ENCODE measurements at regions not wholly inside any gene's neighbourhood (a gene's known extent, or its start where the extent isn't known, plus 50 kb on each side); places are given as distances from the start of the nearest gene placed in this dataset.

DNA sequence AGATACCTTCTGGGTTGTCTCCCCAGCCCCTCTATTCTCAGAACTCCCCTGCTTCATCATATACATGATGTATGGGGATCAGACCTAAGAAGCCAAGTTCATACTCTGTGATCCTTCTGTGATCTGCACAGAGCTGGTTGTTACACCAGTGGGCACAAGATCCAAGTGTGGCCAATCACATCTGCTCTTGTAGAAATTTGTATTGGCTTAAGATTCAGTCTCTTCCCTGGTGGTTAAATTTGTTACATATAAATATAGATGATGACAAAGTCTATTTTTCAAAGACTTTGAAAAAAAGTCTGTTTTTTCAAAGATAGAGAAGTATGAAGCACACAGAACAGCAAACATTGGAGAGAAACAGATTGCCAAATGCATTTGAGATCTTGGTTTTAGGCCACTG, 135.8 kb upstream of the FGGY start:
- Histone ChIP-seq H3K79me1 (ENCODE audit: low read length) (no peaks in the 10 kb centered on the region), H3K23ac (ENCODE audit: low read length) (no peak overlapping the region), H3K4me1 (ENCODE audit: control insufficient read depth in 1 of 2, insufficient read depth in 2 of 2, low read length in 2 of 2) (peaks cover 4 to 10% of the 10 kb centered on the region in 2 experiments), H3K36me3 (ENCODE audit: control insufficient read depth in 1 of 2, insufficient read depth in 2 of 2, low read length in 2 of 2) (no peaks in the 10 kb centered on the region), H2BK120ac (ENCODE audit: insufficient read depth, low read length, poor library complexity) (no peak overlapping the region), H3K9me3 (ENCODE audit: insufficient read depth, low read depth, low read length) (no peaks in the 10 kb centered on the region), H3K4ac (ENCODE audit: low read depth, low read length) (no peak overlapping the region), H3K18ac (ENCODE audit: low read length) (no peak overlapping the region), H2AFZ (ENCODE audit: insufficient read depth, low read length, poor library complexity) (no peak overlapping the region), H3K27ac (ENCODE audit: low read depth, low read length) (no peak overlapping the region), H2BK5ac (ENCODE audit: low read depth, low read length, poor library complexity) (no peak overlapping the region), H3K9ac (ENCODE audit: low read length) (no peak overlapping the region), H4K91ac (ENCODE audit: low read depth, low read length) (no peak overlapping the region), H2BK12ac (ENCODE audit: low read length) (no peak overlapping the region), H3K14ac (ENCODE audit: low read length) (no peak overlapping the region), H4K12ac (ENCODE audit: low read depth, low read length) (no peak overlapping the region), H4K8ac (ENCODE audit: low read depth, low read length) (no peak overlapping the region), H3K27me3 (ENCODE audit: insufficient read depth, low read length) (no peaks in the 10 kb centered on the region), H3K79me2 (ENCODE audit: control insufficient read depth, insufficient read depth, low read length, poor library complexity) (no peaks in the 10 kb centered on the region), H2AK5ac (ENCODE audit: low read length) (no peak overlapping the region), H3K4me3 (ENCODE audit: low read depth, low read length) (no peak overlapping the region), H3K4me2 (ENCODE audit: low read length) (no peak overlapping the region)
- DNase-seq: no peak

GRCh38 chr1:59162665-59163064, 134.2 kb upstream of the FGGY start:
- no peaks in the 10 kb centered on the region for H3K9me3 ChIP-seq (ENCODE audit: insufficient read depth, low read depth, low read length)
- no peak overlapping the region for H2BK120ac ChIP-seq (ENCODE audit: insufficient read depth, low read length, poor library complexity)
- H3K4me2 ChIP-seq (ENCODE audit: low read length): no peak overlapping the region
- no peak overlapping the region for H4K91ac ChIP-seq (ENCODE audit: low read depth, low read length)
- no peak overlapping the region for H2BK12ac ChIP-seq (ENCODE audit: low read length)
- H3K36me3 ChIP-seq (ENCODE audit: control insufficient read depth in 1 of 2, insufficient read depth in 2 of 2, low read length in 2 of 2): no peaks in the 10 kb centered on the region
- no peak overlapping the region for H3K14ac ChIP-seq (ENCODE audit: low read length)
- H2AFZ ChIP-seq (ENCODE audit: insufficient read depth, low read length, poor library complexity): no peak overlapping the region
- no peak for DNase-seq
- no peak overlapping the region for H4K8ac ChIP-seq (ENCODE audit: low read depth, low read length)
- no peak overlapping the region for H3K4ac ChIP-seq (ENCODE audit: low read depth, low read length)
- no peaks in the 10 kb centered on the region for H3K4me1 ChIP-seq (ENCODE audit: control insufficient read depth in 1 of 2, insufficient read depth in 2 of 2, low read length in 2 of 2)
- H3K4me3 ChIP-seq (ENCODE audit: low read depth, low read length): no peak overlapping the region
- no peaks in the 10 kb centered on the region for H3K79me2 ChIP-seq (ENCODE audit: control insufficient read depth, insufficient read depth, low read length, poor library complexity)
- no peak overlapping the region for H3K27ac ChIP-seq (ENCODE audit: low read depth, low read length)
- H2AK5ac ChIP-seq (ENCODE audit: low read length): no peak overlapping the region
- WGBS (ENCODE audit: extremely low coverage, insufficient coverage, insufficient read length): no CpG with 5 or more reads among the region's 1 CpG
- H3K9ac ChIP-seq (ENCODE audit: low read length): no peak overlapping the region
- no peak overlapping the region for H3K18ac ChIP-seq (ENCODE audit: low read length)
- H3K23ac ChIP-seq (ENCODE audit: low read length): no peak overlapping the region
- H4K12ac ChIP-seq (ENCODE audit: low read depth, low read length): no peak overlapping the region
- H2BK5ac ChIP-seq (ENCODE audit: low read depth, low read length, poor library complexity): no peak overlapping the region
- no peaks in the 10 kb centered on the region for H3K79me1 ChIP-seq (ENCODE audit: low read length)
- no peaks in the 10 kb centered on the region for H3K27me3 ChIP-seq (ENCODE audit: insufficient read depth, low read length)

DNA sequence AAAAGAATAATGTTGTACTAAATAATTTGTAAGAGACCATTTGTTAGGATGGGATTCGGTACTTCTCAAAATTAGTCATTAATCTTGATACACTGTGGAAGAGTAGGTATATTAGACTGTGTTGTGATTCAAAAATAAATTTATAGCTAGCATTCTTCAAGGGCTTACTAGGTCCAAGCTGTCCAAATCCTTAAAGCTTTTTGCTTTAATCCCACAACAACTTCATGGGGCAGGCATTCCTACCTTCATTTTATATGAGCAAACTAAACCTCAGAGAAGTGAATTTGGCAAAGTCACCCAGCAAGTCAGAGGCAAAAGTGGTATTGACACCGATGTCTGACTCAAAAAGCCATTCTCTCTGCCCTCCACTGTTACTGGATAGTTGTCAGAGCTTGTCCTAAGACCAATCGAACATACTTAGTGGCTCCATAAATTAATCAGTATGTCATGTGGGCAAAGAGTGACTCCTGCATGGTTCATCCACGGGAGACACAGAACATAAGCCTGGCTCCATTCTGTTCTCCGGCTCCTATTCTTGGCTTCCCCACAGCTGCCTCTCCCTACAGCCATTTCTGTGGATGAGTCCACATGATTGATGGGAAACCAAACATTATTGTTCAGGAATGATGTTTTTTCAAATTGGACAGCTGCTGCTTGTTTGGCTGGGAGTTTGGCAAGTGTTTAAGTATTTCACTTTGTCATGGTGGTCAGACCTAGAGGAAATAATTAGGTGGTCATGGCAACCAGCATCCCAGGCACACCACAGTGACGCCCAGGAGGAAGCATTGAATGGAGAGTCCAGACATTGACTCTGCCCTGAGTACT, 133.4 kb upstream of the FGGY start:
- Histone ChIP-seq H4K91ac (ENCODE audit: low read depth, low read length) (no peak overlapping the region), H2BK120ac (ENCODE audit: insufficient read depth, low read length, poor library complexity) (no peak overlapping the region), H2BK12ac (ENCODE audit: low read length) (no peak overlapping the region), H4K8ac (ENCODE audit: low read depth, low read length) (no peak overlapping the region), H3K79me2 (ENCODE audit: control insufficient read depth, insufficient read depth, low read length, poor library complexity) (no peaks in the 10 kb centered on the region), H3K23ac (ENCODE audit: low read length) (no peak overlapping the region), H3K27me3 (ENCODE audit: insufficient read depth, low read length) (no peaks in the 10 kb centered on the region), H3K4ac (ENCODE audit: low read depth, low read length) (no peak overlapping the region), H3K4me2 (ENCODE audit: low read length) (peak overlapping the region; percentile 14), H4K12ac (ENCODE audit: low read depth, low read length) (no peak overlapping the region), H3K18ac (ENCODE audit: low read length) (no peak overlapping the region), H3K9ac (ENCODE audit: low read length) (no peak overlapping the region), H2AK5ac (ENCODE audit: low read length) (no peak overlapping the region), H2BK5ac (ENCODE audit: low read depth, low read length, poor library complexity) (no peak overlapping the region), H2AFZ (ENCODE audit: insufficient read depth, low read length, poor library complexity) (no peak overlapping the region), H3K27ac (ENCODE audit: low read depth, low read length) (no peak overlapping the region), H3K36me3 (ENCODE audit: control insufficient read depth in 1 of 2, insufficient read depth in 2 of 2, low read length in 2 of 2) (no peaks in the 10 kb centered on the region), H3K4me3 (ENCODE audit: low read depth, low read length) (no peak overlapping the region), H3K9me3 (ENCODE audit: insufficient read depth, low read depth, low read length) (no peaks in the 10 kb centered on the region), H3K14ac (ENCODE audit: low read length) (no peak overlapping the region), H3K4me1 (ENCODE audit: control insufficient read depth in 1 of 2, insufficient read depth in 2 of 2, low read length in 2 of 2) (no peaks in the 10 kb centered on the region), H3K79me1 (ENCODE audit: low read length) (no peaks in the 10 kb centered on the region)
- DNase-seq: peak in 1 of 2 donors; percentile 24
- WGBS (ENCODE audit: extremely low coverage, insufficient coverage, insufficient read length): no CpG with 5 or more reads among the region's 6 CpGs

- no peak overlapping the region for H3K4ac ChIP-seq (ENCODE audit: low read depth, low read length)
- no CpG with 5 or more reads among the region's 3 CpGs for WGBS (ENCODE audit: extremely low coverage, insufficient coverage, insufficient read length)
- H3K27me3 ChIP-seq (ENCODE audit: insufficient read depth, low read length): no peaks in the 10 kb centered on the region
- H3K9ac ChIP-seq (ENCODE audit: low read length): no peak overlapping the region
- no peak overlapping the region for H3K4me2 ChIP-seq (ENCODE audit: low read length)
- no peak overlapping the region for H3K14ac ChIP-seq (ENCODE audit: low read length)
- no peaks in the 10 kb centered on the region for H3K79me1 ChIP-seq (ENCODE audit: low read length)
- no peak overlapping the region for H4K8ac ChIP-seq (ENCODE audit: low read depth, low read length)
- no peak overlapping the region for H2BK12ac ChIP-seq (ENCODE audit: low read length)
- no peak overlapping the region for H2AFZ ChIP-seq (ENCODE audit: insufficient read depth, low read length, poor library complexity)
- no peaks in the 10 kb centered on the region for H3K4me1 ChIP-seq (ENCODE audit: control insufficient read depth in 1 of 2, insufficient read depth in 2 of 2, low read length in 2 of 2)
- no peak overlapping the region for H3K27ac ChIP-seq (ENCODE audit: low read depth, low read length)
- H4K91ac ChIP-seq (ENCODE audit: low read depth, low read length): no peak overlapping the region
- H3K4me3 ChIP-seq (ENCODE audit: low read depth, low read length): no peak overlapping the region
- no peak overlapping the region for H3K18ac ChIP-seq (ENCODE audit: low read length)
- no peaks in the 10 kb centered on the region for H3K79me2 ChIP-seq (ENCODE audit: control insufficient read depth, insufficient read depth, low read length, poor library complexity)
- no peak for DNase-seq
- H2AK5ac ChIP-seq (ENCODE audit: low read length): no peak overlapping the region
- no peak overlapping the region for H2BK120ac ChIP-seq (ENCODE audit: insufficient read depth, low read length, poor library complexity)
- H3K9me3 ChIP-seq (ENCODE audit: insufficient read depth, low read depth, low read length): no peaks in the 10 kb centered on the region
- no peak overlapping the region for H2BK5ac ChIP-seq (ENCODE audit: low read depth, low read length, poor library complexity)
- H3K36me3 ChIP-seq (ENCODE audit: control insufficient read depth in 1 of 2, insufficient read depth in 2 of 2, low read length in 2 of 2): no peaks in the 10 kb centered on the region
- no peak overlapping the region for H3K23ac ChIP-seq (ENCODE audit: low read length)
- H4K12ac ChIP-seq (ENCODE audit: low read depth, low read length): no peak overlapping the region
Measured at GRCh38 chr1:59164371-59164770, 132.5 kb upstream of the FGGY start.

All from trophoblast cell (in vitro differentiated cells and primary cell).